GM18511 (cell line): ENCODE measurements at regions not wholly inside any gene's neighbourhood (a gene's known extent, or its start where the extent isn't known, plus 50 kb on each side); places are given as distances from the start of the nearest gene placed in this dataset.

Source experiments
- ATAC-seq: cut with Tn5 transposase; IDR thresholded peaks from one replicate; pipeline ENCODE4 v1.9.1; 2021; ENCODE audit warnings: mild to moderate bottlenecking, moderate library complexity; ENCODE audit not compliant: unreplicated experiment

DNA sequence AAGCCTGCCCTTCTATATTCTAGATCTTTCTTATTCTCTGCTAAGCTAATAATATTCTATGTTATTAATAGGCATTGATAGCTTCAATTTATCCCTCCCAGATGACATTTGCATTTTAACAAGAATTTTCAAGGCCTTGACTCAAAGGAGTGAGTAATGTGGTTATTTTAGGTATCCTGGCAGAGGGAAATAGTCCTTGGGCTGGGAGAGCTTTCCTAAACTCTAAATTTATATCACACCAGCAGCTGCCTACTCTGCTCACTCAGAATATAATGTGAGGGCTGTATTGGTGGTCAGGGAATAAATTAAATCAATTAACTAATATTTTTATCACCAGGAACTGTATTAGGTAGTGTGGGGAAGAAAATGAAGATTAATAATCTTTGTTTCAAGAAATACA, 74.8 kb upstream of the ADAM23 start:
- ATAC-seq, result no peak

DNA sequence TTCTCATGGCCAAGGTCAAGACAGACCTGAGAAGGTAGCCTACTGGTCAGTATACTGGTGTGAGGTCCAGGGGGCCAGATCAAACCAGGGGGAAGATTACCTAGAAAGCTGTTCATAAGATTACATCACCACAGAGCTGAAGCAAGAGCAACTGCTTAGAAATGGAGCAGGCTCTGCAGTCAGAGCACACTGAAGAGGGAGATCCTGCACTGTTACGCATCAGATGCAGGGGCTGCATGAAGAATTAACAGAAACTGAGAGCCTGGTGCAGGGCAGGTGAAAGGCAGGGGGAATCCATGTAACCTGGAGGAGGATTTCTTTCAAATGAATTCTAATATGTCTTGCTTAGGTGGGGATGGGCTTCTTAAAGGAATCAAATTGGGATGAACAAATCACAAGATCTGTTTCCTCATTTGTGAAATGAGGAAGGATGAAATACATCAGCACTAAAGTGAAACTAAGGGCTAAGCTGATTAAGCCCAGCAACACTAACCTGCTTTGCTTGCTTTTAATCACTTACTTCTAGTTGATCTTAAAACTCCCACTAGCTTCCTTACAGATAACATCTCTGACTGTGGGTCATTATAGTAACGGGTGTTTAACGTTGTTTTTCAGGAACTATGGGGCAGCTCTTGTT, 74.3 kb upstream of the ADAM23 start:
- ATAC-seq, result no peak

DNA sequence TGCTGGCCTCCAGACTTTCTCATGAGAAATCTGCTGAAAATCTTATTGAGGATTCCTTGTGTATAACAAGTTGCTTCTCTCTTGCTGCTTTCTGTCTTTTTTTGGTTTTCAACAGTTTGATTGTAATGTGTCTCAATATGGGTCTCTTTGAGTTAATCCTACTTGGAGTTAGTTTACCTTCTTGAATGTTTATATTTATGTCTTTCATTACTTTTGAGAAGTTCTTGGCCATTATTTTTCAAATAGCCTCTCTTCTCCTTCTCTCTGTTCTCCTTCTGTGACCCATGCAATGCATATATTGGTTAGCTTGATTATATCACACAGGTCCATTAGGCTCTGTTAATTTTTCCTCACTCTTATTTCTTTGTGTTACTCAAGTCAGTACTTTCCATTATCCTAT, 67.4 kb upstream of the ADAM23 start:
- ATAC-seq, result no peak

DNA sequence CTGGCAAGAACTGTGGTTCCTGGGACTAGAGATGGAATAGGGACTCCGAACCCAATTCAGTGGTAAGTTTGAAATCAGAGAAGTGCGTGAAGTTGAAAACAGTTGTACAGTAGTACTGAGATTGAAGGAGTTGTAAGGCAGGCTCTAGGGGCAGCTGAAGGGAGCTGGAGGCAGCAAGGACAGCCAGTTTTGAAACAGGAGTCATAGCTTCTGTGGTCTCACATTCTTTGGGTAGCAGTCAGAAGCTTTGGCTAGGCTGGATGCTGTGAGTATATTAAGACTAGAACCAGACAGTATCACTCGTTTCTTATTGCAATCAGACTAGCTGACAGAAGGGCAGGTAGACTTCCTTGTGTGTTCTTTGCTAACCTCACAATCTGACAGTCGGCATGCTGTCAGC, 64.5 kb upstream of the ADAM23 start:
- no peak for ATAC-seq

DNA sequence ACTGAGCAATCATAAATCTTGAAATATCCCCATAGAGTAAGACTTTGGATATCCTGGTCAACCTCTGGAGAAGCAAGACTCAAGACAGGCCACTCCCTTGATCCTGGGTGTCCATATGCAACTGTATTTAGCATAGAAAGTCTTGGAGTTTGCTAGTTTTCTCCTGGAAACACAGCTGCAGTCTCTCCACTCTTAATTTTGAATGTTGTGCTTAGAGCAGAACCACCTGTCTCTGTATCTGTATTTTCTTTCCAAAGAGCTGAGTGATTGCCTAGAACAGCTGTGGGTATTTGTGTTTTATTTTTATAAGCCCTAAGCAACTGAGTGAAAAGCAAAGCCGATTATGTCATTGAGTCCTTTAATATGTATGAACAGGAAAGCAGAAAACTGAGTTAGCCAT, 64.1 kb upstream of the ADAM23 start:
- ATAC-seq, result no peak

DNA sequence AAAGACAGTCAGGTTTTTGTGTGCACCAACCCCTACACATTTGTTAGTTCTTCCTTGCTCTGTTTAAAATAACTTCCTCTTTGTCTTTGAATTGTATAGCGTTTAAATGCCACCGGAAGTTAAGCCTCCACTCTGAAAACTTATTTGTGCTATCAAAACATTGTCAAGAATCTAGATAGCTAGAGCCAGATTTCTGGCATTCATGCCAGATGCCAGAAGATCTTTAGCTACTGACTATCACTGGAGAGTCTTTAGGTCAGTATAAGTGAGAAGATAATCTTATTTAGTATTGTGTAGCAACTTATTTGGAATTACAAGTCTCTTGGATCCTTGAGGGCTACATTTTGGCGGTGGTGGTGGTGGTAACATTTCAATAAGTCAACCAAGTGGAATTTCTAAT, 63.4 kb upstream of the ADAM23 start:
- no peak for ATAC-seq

DNA sequence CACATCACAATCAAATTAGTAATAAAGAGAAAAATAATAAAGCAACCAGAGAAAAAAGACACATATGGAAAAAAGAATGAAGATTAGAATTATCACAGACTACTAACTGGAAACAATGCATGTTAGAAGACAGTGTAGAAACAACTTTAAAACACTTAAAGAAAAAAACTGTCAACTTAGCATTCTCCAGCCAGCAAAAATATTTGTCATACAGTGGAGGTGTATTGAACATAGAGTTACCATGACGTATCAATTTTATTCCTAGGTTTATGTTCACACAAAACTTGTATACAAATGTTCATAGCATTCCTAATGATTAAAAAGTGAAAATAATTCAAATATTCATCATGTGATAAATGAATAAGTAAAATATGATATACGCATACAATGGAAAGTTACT, 61.5 kb upstream of the ADAM23 start:
- no peak for ATAC-seq

DNA sequence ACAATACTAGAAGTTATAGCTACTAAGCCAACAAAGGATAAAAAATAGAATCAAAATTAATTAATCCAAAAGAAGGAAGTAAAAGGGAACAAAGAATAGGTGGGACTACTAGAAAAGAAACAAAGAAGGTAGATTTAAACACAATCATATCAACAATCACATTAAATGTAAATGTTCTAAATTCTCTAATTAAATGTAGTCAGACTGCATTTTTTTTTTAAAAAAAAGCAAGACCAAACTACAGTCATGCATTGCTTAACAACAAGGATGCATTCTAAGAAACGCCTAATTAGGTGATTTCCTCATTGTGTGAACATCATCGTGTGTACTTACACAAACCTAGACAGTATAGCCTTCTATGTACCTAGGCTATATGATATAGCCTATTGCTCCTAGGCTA, 59.7 kb upstream of the ADAM23 start:
- no peak for ATAC-seq

DNA sequence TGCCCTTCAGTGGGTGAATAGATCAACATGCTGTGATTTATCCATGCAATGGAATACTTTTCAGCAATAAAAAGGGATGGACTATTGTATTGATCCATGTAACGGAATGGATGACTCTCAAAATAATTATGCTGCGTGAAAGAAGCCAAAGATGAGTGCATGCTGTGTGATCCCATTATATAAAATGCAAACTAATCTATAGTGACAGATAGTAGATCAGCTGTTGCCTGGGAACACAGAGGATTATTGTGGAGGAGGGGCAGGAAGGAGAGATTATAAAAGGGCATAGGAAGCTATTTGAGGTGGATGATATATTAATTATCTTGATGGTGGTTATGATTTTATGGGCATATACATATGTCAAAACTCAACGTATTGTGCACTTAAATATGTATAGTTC, 55.5 kb upstream of the ADAM23 start:
- no peak for ATAC-seq

DNA sequence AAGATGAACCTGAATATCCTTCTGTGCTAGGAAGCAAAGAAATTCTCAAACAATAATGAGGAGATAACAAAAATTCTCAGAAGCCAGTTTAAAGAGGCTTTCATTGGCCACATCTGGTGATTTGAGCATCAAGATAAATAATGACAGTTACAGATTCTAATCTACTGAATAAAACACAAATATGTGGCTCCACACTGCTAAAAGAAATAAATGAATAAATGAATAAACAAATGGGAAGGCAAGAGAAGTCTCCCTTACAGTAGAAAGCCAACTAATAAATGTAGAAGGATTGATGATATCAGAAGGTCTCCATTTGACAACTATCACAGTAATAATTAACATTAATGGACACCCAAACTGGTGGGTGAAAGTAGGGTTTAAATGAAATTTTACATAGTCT, 54.6 kb upstream of the ADAM23 start:
- no peak for ATAC-seq

DNA sequence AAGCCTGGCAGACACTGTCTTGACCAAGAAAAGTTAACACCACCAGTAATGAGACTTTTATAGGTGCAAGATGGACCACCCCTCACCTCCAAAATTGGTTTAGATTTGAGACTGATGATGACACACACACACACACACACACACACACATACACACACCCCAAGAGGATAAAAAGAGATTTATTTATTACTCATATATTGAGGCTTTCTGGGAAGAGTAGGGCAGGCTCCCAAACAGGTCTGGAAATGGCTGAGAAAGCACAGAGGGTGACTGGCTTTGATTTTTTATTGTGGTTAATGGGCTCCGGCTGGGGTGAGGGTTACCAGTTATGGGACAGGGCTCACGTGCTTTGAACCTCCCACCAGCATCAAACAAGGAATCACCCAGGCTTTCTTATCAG, 54.2 kb upstream of the ADAM23 start:
- ATAC-seq, result no peak

DNA sequence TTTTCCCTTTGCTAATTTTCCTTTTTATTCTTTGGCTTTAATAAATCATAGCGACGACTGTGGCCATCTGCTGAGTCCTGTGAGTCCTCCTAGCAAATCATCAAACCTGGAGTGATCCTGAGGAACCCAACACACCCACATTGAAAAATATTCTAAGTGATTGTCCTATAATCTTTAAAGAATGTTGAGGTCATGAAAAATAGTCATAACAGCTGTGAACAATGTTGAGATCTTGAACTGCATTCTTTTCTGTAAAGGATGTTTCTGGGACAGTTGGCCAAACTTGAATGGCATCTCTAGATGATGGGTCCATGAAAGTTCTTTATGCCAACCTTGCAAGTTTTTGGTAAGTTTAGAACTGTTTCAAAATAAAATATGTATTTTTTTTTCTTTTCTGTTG, 53.2 kb upstream of the ADAM23 start:
- ATAC-seq, result no peak

DNA sequence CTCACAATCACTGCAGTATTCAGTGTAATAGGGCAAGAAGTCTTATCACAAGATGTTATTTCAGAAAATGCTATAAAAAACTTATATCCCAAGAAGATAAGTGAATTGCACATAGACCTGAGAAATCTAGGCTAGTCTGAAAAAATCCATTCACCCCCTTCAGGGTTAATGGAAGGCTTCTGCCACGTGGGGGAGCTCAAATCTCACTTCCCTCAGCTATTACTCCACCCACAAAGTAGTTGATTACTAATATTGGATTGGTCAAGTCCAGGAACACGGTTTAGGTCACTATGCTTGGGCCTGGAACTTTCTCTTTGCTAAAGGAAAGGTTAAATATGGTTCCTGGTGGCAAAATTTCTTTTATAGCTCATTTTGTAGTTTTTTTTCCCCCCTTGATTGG, 51.2 kb upstream of the ADAM23 start:
- ATAC-seq, result peak; percentile 99
